Right lobe of liver (tissue), 6 donors: ENCODE measurements at regions not wholly inside any gene's neighbourhood (a gene's known extent, or its start where the extent isn't known, plus 50 kb on each side); places are given as distances from the start of the nearest gene placed in this dataset.

ENCODE experiments used
- ATAC-seq, 4 donors: fragments of 200-7000 bp; cut with Tn5 transposase; one replicate each; pipeline ENCODE4 v1.9.1; 2020; ENCODE audit warnings: mild to moderate bottlenecking in 4 of 4, moderate library complexity in 4 of 4
- DNase-seq, 3 donors: peaks; one replicate each; pipeline ENCODE4 v3.0.0-alpha.2; 2020
- H3K27ac ChIP-seq, 3 donors: fragments of 200-600 bp; one replicate each; pipeline ENCODE4 v1.8.0; 2022
- H3K27me3 ChIP-seq, 2 donors: fragments of 200-600 bp; one replicate each; pipeline ENCODE4 v1.8.0; 2022
- H3K36me3 ChIP-seq, 4 donors: fragments of 200-600 bp; sonication (generic) in 1 of 4; one replicate each; pipeline versions ENCODE4 v1.5.1 to v1.8.0; 2017 to 2022; ENCODE audit warnings: control low read depth in 1 of 4
- H3K4me1 ChIP-seq, 4 donors: fragments of 200-600 bp; sonication (generic) in 1 of 4; one replicate each; pipeline versions ENCODE4 v1.5.1 to v1.8.0; 2017 to 2022; ENCODE audit warnings: control low read depth in 1 of 4
- H3K4me3 ChIP-seq, 3 donors: fragments of 200-600 bp; one replicate each; pipeline ENCODE4 v1.8.0; 2022
- H3K9me3 ChIP-seq, 4 donors: fragments of 200-600 bp; sonication (generic) in 1 of 4; one replicate each; pipeline versions ENCODE4 v1.5.1 to v1.8.0; 2017 to 2022; ENCODE audit warnings: control low read depth in 1 of 4
- POLR2A ChIP-seq: fragments of 450-650 bp; IDR thresholded peaks from one replicate; pipeline ENCODE4 v1.6.1; 2017; ENCODE audit warnings: antibody characterized with exemption, mild to moderate bottlenecking
- WGBS: methylation state at CpG from one replicate; pipeline ENCODE4 v1.1.6; 2018; ENCODE audit warnings: low coverage, low lambda C conversion rate; ENCODE audit not compliant: insufficient coverage; ENCODE audit errors: missing lambda C conversion rate; 5-methylcytosine and 5-hydroxymethylcytosine counted together
- intact Hi-C, 2 donors: fragments of 100-400 bp; cut with DNase I; formaldehyde crosslinking; loops; one replicate each; pipeline versions ENCODE4 v1.11.2 to v1.14.1; 2022
- TF ChIP-seq, protein P1 (sequence below), 4 donors: fragments of 200-600 bp in 3 of 4; fragments of 450-650 bp in 1 of 4; IDR thresholded peaks; one replicate each; pipeline versions ENCODE4 v1.5.1 to v1.8.0; 2016 to 2022; ENCODE audit warnings: antibody characterized with exemption in 4 of 4, mild to moderate bottlenecking in 2 of 4
- donor health status: DM: no; HTN: yes; CAD: no.
- donor health status: DM: no; HTN: no; CAD: no.
- donor health status: DM: no; HTN: no; CAD: no.
- donor health status: DM: no; HTN: yes; CAD: no.
- donor health status: DM: no; HTN: yes; CAD: no.

DNA sequence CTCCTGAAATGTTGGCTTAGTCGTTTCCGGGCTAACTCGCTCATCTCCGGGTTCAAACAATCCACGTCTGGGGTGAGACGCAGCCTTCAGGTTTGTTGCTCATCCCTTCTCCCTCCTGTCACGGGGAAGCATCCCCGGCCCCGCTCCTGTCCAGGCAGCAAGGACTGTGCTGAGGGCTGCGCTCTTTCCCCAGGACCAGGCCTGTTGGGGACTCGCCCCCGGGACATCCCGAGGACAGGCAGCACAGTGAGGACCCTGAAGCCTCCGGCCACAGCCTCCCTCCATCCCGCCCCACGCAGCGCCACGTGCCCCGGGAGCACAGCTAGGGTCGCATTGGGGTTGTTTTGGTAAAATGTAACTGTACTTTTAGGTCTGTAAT lies 252.0 kb downstream of the BRD1 start:
- no peaks in the 10 kb centered on the region for H3K4me1 ChIP-seq
- no peak overlapping the region for H3K27ac ChIP-seq
- no peaks in the 10 kb centered on the region for H3K36me3 ChIP-seq
- peak in 1 of 4 donors; percentile 11 for ATAC-seq
- no peaks in the 10 kb centered on the region for H3K27me3 ChIP-seq
- intact Hi-C loops: no loop called here
- peaks cover 0 to 4% (median 0%) of the 10 kb centered on the region in 4 donors for H3K9me3 ChIP-seq
- 71% methylated on average over 14 of the region's 20 CpGs for WGBS
- no peak overlapping the region for H3K4me3 ChIP-seq
- TF ChIP-seq, protein P1, sequence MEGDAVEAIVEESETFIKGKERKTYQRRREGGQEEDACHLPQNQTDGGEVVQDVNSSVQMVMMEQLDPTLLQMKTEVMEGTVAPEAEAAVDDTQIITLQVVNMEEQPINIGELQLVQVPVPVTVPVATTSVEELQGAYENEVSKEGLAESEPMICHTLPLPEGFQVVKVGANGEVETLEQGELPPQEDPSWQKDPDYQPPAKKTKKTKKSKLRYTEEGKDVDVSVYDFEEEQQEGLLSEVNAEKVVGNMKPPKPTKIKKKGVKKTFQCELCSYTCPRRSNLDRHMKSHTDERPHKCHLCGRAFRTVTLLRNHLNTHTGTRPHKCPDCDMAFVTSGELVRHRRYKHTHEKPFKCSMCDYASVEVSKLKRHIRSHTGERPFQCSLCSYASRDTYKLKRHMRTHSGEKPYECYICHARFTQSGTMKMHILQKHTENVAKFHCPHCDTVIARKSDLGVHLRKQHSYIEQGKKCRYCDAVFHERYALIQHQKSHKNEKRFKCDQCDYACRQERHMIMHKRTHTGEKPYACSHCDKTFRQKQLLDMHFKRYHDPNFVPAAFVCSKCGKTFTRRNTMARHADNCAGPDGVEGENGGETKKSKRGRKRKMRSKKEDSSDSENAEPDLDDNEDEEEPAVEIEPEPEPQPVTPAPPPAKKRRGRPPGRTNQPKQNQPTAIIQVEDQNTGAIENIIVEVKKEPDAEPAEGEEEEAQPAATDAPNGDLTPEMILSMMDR (IDR thresholded peaks at IDR 0.05): no peak
- TF ChIP-seq POLR2A: no peak
- DNase-seq: peak in 1 of 3 donors; percentile 15

DNA sequence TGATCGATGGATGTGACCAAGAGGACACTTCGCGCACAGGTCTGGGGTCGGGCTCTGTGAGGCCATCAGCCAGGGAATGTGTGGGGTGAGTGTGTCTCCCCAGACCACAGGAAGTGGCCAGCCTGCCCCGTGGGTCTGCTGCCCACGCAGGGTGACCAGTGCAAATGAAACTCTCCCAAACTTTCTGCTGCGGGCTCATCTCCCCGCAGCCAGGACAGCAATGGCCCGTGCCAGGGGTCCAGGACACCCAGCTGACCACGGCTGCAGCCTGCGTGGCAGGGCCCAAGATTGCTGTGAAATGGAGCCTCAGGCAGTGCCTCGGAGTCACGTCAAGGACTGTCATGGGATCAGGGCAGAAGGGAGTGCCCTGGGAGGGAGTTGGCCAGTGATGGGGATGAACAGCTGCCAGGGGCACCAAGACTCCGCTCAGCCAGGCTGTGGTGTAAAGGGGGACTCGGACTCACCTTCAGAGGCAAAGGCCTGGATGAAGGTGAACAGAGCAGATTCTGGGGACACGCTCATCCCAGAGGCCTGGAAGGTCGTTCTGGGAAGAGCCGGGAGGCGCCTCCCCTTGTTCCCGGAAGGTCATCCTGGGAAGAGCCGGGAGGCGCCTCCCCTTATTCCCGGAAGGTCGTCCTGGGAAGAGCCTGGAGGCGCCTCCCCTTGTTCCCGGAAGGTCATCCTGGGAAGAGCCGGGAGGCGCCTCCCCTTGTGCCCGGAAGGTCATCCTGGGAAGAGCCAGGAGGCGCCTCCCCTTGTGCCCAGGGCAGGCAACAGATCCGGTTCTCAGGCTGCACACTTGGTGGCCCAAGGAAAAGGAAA lies 252.6 kb downstream of the BRD1 start:
- intact Hi-C loops: no loop called here
- H3K36me3 ChIP-seq: no peaks in the 10 kb centered on the region
- H3K4me1 ChIP-seq: no peaks in the 10 kb centered on the region
- H3K9me3 ChIP-seq: peaks cover 0 to 4% (median 0%) of the 10 kb centered on the region in 4 donors
- TF ChIP-seq POLR2A: no peak
- TF ChIP-seq, protein P1 (IDR thresholded peaks at IDR 0.05): no peak
- no peak overlapping the region for H3K4me3 ChIP-seq
- 67% methylated on average over 1 of the region's 31 CpGs for WGBS
- ATAC-seq (peak in 3 of 4 donors; percentile 25 to 65 (median 46)), DNase-seq (peak in 1 of 3 donors; percentile 25)
- no peak overlapping the region for H3K27ac ChIP-seq
- no peaks in the 10 kb centered on the region for H3K27me3 ChIP-seq

DNA sequence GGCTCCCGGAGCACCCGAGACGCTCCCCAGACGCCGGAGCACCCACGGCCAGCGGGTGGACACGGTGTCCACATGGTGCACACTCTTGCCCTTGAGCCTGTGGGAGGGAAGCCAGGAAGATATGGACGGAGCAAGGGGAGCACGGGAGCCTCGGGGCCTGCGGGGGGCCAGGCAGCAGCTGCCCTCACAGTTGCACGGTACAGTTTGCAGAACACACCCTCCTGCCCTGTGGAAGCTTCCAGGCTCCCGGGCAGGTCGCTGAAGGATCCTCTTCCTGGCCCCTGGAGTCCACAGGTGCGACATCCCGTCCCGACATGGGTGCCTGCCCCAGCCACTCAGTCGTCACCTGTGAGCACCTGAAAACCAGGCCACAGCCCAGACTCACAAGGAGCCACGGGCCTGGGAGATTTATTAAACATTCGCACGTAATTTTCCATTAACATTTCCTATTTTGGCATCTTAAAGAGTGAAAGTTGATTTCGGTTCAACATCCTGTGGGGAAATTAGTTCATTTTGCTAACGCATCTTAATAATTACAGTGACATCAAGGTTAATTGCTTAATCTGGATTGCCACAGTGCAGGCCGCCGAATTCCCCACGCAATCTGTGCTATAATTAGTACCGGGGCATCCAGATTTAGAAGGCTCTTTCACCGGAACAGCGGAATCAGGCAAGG lies 253.3 kb downstream of the BRD1 start:
- DNase-seq: peak in 1 of 3 donors; percentile 14
- no peak overlapping the region for H3K27ac ChIP-seq
- intact Hi-C loops: no loop called here

DNA sequence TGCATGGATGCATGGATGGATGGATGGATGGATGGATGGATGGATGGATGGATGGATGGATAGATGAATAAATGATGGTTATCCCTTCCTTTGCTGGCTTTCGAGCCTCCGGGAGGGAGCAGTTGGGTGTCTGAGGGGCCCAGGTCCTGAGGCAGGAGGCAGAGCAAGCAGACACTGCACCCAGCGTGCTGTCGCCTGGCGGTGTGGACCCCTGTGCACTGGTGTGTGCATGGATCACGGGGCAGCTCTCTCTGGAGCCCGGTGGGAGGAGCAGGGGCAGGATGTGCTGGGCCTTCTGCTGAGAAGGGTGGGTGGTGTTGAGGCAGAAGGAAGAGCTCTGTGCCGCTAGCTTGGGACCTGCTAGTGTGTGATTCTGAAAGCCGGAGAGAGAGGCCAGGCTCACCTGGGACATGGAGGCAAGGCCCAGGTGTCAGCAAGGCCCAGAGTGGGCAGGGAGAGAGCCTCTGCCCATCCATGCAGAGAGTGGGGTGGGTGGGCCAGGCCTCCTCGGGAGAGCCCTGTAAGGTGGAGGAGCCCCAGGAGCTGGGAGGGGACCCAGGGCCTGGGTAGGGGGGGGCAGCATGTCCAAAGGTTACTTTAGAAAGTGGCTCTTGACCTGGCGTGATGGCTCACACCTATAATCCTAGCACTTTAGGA lies 254.4 kb downstream of the BRD1 start:
- no peak for ATAC-seq
- TF ChIP-seq POLR2A: no peak
- Histone ChIP-seq H3K9me3 (no peaks in the 10 kb centered on the region), H3K27me3 (no peaks in the 10 kb centered on the region), H3K4me1 (no peaks in the 10 kb centered on the region), H3K27ac (no peak overlapping the region), H3K4me3 (no peak overlapping the region), H3K36me3 (no peaks in the 10 kb centered on the region)
- DNase-seq: peak in 1 of 3 donors; percentile 10
- intact Hi-C loops: no loop called here
- WGBS: 40% methylated on average over 1 of the region's 11 CpGs

More for the DNA sequence above, 253.3 kb downstream of the BRD1 start:
- H3K27me3 ChIP-seq: no peaks in the 10 kb centered on the region
- no peaks in the 10 kb centered on the region for H3K4me1 ChIP-seq
- H3K36me3 ChIP-seq: no peaks in the 10 kb centered on the region
- no peaks in the 10 kb centered on the region for H3K9me3 ChIP-seq
- WGBS: 71% methylated on average over 20 of the region's 30 CpGs
- TF ChIP-seq, protein P1 (IDR thresholded peaks at IDR 0.05): no peak
- no peak for TF ChIP-seq POLR2A
- H3K4me3 ChIP-seq: no peak overlapping the region
- ATAC-seq: no peak
